HepG2 (cell line): ENCODE measurements at regions not wholly inside any gene's neighbourhood (a gene's known extent, or its start where the extent isn't known, plus 50 kb on each side); places are given as distances from the start of the nearest gene placed in this dataset.

Experiments
- ARID5B ChIP-seq: IDR thresholded peaks from 2 replicates; pipeline ENCODE4 v1.4.0; 2020; ENCODE audit warnings: mild to moderate bottlenecking, missing genetic modification reagents
- CENPX ChIP-seq: sonication (generic); formaldehyde crosslinking; IDR thresholded peaks from 2 replicates; pipeline ENCODE4 v1.9.0; 2021; ENCODE audit warnings: mild to moderate bottlenecking, missing genetic modification reagents, moderate library complexity
- FIP1L1 ChIP-seq: fragments of 200-400 bp; formaldehyde crosslinking; IDR thresholded peaks from 2 replicates; pipeline ENCODE4 v1.6.1; 2018; ENCODE audit warnings: low read depth, mild to moderate bottlenecking, low read length, moderate library complexity, borderline replicate concordance; ENCODE audit not compliant: insufficient read depth
- KMT2B ChIP-seq: IDR thresholded peaks from 2 replicates; pipeline ENCODE4 v1.6.1; 2016; ENCODE audit warnings: missing genetic modification reagents, missing compliant biosample characterization
- MYC ChIP-seq: sonication (generic); formaldehyde crosslinking; IDR thresholded peaks from 2 replicates; pipeline ENCODE4 v1.9.0; 2021; ENCODE audit warnings: missing genetic modification reagents, borderline replicate concordance
- PHF21A ChIP-seq: sonication (generic); formaldehyde crosslinking; IDR thresholded peaks from 2 replicates; pipeline ENCODE4 v1.5.0; 2020; ENCODE audit warnings: mild to moderate bottlenecking, missing genetic modification reagents
- POGZ ChIP-seq: sonication (generic); formaldehyde crosslinking; IDR thresholded peaks from 2 replicates; pipeline ENCODE4 v1.4.0; 2020; ENCODE audit warnings: mild to moderate bottlenecking, missing genetic modification reagents
- RBFOX2 ChIP-seq: fragments of 200-400 bp; formaldehyde crosslinking; IDR thresholded peaks from 2 replicates; pipeline ENCODE4 v1.6.1; 2017; ENCODE audit warnings: low read depth, mild to moderate bottlenecking, low read length
- SALL1 ChIP-seq: sonication (generic); formaldehyde crosslinking; IDR thresholded peaks from 2 replicates; pipeline ENCODE4 v1.8.0; 2022; ENCODE audit warnings: mild to moderate bottlenecking, missing genetic modification reagents
- TERF1 ChIP-seq: sonication (generic); formaldehyde crosslinking; IDR thresholded peaks from 2 replicates; pipeline ENCODE4 v1.8.0; 2022; ENCODE audit warnings: mild to moderate bottlenecking, missing genetic modification reagents, moderate library complexity
- ZNF746 ChIP-seq: sonication (generic); formaldehyde crosslinking; IDR thresholded peaks from 2 replicates; pipeline ENCODE4 v1.8.0; 2022; ENCODE audit warnings: mild to moderate bottlenecking, missing genetic modification reagents
- TF ChIP-seq, protein P1 (sequence below): sonication (generic); formaldehyde crosslinking; IDR thresholded peaks from 2 replicates; pipeline ENCODE4 v1.5.1; 2020; ENCODE audit warnings: mild to moderate bottlenecking, missing genetic modification reagents, moderate library complexity
- TF ChIP-seq, protein P2 (sequence below): sonication (generic); formaldehyde crosslinking; IDR thresholded peaks from one replicate; pipeline ENCODE4 v1.5.1; 2020; ENCODE audit warnings: mild to moderate bottlenecking, missing genetic modification reagents; ENCODE audit errors: not compliant biosample characterization

DNA sequence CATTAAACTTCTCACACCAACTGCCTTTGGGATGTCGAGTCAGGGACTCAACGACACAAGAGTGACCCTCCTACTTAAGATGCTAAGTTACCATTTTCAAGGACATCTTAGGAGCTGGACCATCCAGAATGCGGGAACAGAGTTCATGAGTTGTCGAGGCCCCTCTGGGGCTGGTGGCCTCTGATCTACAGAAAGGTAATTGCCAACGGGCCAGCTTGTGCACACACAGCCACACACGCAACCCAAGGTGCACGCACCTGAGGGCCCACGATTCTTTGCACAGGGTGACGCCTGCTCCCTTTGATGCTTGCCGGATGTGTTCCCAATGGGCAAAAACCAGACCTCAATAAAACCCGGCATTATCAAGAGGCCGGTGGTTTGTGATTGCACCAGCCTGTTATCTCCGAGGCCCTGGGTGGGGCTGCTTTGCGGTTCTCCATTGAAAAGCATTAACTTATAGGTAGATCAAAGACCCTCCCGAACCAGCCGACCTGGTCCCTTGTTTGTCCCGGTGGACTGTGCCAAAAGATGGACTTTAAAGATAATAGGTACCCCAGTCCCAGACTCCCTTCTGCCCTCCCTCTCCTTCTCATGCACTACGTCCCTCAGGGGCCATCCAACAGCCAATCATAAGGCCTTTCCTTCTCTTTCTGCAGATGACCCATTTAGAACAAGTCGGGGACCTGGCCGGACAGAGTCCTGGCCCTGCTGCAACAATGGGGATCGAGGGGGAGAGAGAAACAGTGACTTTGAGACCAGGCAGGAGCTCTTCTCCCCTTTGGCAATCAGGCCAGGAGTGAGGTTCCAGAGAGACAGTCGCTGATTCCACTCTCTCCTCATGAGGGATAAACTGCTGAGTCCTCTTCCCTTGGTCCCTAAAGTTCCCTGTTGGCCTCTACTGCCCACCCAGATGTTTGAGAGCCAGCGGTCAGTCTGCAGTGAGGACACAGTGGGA is 292.5 kb downstream of the SOX9 start (continued):
- TF ChIP-seq, protein P1, sequence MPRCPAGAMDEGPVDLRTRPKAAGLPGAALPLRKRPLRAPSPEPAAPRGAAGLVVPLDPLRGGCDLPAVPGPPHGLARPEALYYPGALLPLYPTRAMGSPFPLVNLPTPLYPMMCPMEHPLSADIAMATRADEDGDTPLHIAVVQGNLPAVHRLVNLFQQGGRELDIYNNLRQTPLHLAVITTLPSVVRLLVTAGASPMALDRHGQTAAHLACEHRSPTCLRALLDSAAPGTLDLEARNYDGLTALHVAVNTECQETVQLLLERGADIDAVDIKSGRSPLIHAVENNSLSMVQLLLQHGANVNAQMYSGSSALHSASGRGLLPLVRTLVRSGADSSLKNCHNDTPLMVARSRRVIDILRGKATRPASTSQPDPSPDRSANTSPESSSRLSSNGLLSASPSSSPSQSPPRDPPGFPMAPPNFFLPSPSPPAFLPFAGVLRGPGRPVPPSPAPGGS (CRISPR knock-in tag) = peak; percentile 65
- TF ChIP-seq TERF1 (CRISPR knock-in tag) (no peak), RBFOX2 (no peak), POGZ (CRISPR knock-in tag) (peak; percentile 79), CENPX (CRISPR knock-in tag) (no peak), PHF21A (CRISPR knock-in tag) (peak; percentile 99), MYC (CRISPR knock-in tag) (peak; percentile 97), ZNF746 (CRISPR knock-in tag) (peak; percentile 98), ARID5B (CRISPR knock-in tag) (peak; percentile 99), SALL1 (peak; percentile 96), FIP1L1 (no peak), KMT2B (peak; percentile 66; the same call in 1 of the 2 replicates)
- TF ChIP-seq, protein P2, sequence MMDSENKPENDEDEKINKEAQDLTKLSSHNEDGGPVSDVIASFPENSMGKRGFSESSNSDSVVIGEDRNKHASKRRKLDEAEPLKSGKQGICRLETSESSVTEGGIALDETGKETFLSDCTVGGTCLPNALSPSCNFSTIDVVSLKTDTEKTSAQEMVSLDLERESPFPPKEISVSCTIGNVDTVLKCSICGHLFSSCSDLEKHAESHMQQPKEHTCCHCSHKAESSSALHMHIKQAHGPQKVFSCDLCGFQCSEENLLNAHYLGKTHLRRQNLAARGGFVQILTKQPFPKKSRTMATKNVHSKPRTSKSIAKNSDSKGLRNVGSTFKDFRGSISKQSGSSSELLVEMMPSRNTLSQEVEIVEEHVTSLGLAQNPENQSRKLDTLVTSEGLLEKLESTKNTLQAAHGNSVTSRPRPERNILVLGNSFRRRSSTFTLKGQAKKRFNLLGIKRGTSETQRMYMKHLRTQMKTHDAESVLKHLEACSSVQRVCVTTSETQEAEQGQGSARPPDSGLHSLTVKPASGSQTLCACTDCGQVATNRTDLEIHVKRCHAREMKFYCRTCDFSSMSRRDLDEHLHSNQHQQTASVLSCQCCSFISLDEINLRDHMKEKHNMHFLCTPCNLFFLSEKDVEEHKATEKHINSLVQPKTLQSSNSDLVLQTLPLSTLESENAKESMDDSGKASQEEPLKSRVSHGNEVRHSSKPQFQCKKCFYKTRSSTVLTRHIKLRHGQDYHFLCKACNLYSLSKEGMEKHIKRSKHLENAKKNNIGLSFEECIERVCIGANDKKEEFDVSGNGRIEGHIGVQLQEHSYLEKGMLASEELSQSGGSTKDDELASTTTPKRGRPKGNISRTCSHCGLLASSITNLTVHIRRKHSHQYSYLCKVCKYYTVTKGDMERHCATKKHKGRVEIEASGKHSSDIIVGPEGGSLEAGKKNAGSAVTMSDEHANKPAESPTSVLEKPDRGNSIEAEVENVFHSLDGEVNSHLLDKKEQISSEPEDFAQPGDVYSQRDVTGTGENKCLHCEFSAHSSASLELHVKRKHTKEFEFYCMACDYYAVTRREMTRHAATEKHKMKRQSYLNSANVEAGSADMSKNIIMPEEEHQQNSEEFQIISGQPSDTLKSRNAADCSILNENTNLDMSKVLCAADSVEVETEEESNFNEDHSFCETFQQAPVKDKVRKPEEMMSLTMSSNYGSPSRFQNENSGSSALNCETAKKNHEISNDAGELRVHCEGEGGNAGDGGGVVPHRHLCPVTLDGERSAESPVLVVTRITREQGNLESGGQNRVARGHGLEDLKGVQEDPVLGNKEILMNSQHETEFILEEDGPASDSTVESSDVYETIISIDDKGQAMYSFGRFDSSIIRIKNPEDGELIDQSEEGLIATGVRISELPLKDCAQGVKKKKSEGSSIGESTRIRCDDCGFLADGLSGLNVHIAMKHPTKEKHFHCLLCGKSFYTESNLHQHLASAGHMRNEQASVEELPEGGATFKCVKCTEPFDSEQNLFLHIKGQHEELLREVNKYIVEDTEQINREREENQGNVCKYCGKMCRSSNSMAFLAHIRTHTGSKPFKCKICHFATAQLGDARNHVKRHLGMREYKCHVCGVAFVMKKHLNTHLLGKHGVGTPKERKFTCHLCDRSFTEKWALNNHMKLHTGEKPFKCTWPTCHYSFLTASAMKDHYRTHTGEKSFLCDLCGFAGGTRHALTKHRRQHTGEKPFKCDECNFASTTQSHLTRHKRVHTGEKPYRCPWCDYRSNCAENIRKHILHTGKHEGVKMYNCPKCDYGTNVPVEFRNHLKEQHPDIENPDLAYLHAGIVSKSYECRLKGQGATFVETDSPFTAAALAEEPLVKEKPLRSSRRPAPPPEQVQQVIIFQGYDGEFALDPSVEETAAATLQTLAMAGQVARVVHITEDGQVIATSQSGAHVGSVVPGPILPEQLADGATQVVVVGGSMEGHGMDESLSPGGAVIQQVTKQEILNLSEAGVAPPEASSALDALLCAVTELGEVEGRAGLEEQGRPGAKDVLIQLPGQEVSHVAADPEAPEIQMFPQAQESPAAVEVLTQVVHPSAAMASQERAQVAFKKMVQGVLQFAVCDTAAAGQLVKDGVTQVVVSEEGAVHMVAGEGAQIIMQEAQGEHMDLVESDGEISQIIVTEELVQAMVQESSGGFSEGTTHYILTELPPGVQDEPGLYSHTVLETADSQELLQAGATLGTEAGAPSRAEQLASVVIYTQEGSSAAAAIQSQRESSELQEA (CRISPR knock-in tag) = peak; percentile 19
